ENCODE measurements at regions not wholly inside any gene's neighbourhood (a gene's known extent, or its start where the extent isn't known, plus 50 kb on each side); places are given as distances from the start of the nearest gene placed in this dataset.

DNA sequence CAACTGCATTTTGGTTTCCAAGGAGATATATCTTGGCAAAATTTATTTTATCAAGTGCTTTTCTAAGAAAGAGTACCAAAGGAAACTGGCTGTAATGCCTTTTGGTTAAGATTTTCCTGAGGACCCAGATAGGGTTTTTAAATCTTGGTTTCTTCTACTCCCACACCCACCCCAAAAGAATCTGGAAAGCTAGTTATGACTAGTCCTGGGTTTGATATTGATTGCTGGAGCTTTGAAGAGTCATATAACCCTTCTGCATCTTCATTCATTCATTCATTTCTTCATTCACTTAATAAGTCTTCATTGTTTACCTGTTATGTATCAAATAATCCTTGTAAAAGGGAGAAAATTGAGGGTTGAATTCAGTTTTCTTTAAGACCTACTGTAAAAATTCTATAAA, 425.2 kb downstream of the PCNX1 start:
- TF ChIP-seq POLR2A (IDR thresholded peaks at IDR 0.05; ENCODE audit: low read depth) (no peak), EP300 (IDR thresholded peaks at IDR 0.05) (no peak), POLR2AphosphoS5 (IDR thresholded peaks at IDR 0.05) (no peak)
- TF ChIP-seq, protein P1, sequence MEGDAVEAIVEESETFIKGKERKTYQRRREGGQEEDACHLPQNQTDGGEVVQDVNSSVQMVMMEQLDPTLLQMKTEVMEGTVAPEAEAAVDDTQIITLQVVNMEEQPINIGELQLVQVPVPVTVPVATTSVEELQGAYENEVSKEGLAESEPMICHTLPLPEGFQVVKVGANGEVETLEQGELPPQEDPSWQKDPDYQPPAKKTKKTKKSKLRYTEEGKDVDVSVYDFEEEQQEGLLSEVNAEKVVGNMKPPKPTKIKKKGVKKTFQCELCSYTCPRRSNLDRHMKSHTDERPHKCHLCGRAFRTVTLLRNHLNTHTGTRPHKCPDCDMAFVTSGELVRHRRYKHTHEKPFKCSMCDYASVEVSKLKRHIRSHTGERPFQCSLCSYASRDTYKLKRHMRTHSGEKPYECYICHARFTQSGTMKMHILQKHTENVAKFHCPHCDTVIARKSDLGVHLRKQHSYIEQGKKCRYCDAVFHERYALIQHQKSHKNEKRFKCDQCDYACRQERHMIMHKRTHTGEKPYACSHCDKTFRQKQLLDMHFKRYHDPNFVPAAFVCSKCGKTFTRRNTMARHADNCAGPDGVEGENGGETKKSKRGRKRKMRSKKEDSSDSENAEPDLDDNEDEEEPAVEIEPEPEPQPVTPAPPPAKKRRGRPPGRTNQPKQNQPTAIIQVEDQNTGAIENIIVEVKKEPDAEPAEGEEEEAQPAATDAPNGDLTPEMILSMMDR (IDR thresholded peaks at IDR 0.05) = no peak

DNA sequence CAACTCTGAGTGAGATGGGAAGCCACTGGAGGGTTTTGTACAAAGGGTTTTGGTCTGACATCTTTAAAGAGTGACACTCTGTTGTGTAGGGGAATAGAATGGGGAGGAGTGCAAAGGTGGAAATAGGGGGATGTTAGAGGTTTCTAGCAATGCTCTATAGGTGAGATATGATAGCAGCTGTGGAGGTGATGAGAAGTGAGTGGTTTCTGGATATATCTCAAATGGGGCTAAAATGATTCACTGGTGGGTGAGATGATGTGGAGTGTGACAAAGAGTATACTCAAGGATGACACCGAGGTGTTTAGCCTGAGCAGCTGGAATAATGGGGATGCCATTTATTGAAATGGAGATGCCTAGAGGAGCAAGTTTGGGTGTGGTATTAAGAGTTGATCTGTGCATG, 426.4 kb downstream of the PCNX1 start:
- Histone ChIP-seq H3K27ac (replicated peaks in 1 of 4) (no peak overlapping the region), H3K9me3 (no peaks in the 10 kb centered on the region), H3K4me1 (peaks cover 0 to 14% (median 0%) of the 10 kb centered on the region in 4 donors), H3K4me3 (no peak overlapping the region), H3K36me3 (no peaks in the 10 kb centered on the region), H3K27me3 (no peaks in the 10 kb centered on the region)
- 87% methylated on average over 1 of the region's 1 CpG for WGBS
- TF ChIP-seq, protein P1 (IDR thresholded peaks at IDR 0.05) = no peak
- no peak for TF ChIP-seq POLR2A (IDR thresholded peaks at IDR 0.05; ENCODE audit: low read depth)
- TF ChIP-seq EP300 (IDR thresholded peaks at IDR 0.05) = no peak
- no peak for TF ChIP-seq POLR2AphosphoS5 (IDR thresholded peaks at IDR 0.05)
- no peak for DNase-seq (ENCODE audit: extremely low spot score)
- intact Hi-C loops (cut with DNase I) = no loop called here

More for the DNA sequence above, 425.2 kb downstream of the PCNX1 start:
- no peaks in the 10 kb centered on the region for H3K27me3 ChIP-seq
- DNase-seq (ENCODE audit: extremely low spot score) = no peak
- no peaks in the 10 kb centered on the region for H3K36me3 ChIP-seq
- no peaks in the 10 kb centered on the region for H3K9me3 ChIP-seq
- H3K4me1 ChIP-seq = peaks cover 0 to 17% (median 9%) of the 10 kb centered on the region in 4 donors
- H3K4me3 ChIP-seq = no peak overlapping the region
- no peak overlapping the region for H3K27ac ChIP-seq (replicated peaks in 1 of 4)
- intact Hi-C loops (cut with DNase I) = no loop called here

DNA sequence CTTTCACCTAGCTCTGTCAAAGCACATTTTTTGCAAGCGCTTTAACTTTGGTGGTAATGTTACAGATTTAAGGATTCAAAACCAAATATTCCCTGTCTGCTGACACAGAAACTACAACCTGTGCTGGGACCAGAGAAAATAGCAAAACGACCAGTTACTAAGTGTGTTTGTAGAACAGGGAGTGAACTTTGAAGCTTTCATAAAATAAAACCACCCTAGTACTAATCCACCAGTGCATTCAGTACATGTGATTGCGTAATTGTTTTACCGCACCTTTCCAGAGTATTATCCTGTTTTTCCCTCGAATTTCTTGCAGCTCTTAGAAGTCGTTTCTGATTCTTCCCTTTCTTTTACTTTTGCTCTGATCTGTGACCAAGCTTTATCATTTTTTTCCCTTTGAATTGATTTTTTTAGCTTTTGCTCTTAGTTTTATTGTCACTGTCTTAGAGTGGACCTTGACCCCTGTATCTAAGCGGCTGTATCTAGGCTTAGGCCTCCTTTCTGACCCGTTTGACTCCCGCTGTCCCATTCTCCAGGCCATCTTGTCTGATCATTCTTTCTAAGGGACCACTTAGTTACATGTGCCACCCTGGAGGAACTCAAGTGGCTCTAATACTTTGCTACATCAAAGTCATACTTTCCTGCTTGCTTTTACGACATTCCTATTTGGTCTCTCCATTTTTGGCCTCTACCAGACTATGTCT, 429.4 kb downstream of the PCNX1 start:
- H3K4me3 ChIP-seq = no peak overlapping the region
- TF ChIP-seq EP300 (IDR thresholded peaks at IDR 0.05) (no peak), POLR2AphosphoS5 (IDR thresholded peaks at IDR 0.05) (no peak), POLR2A (IDR thresholded peaks at IDR 0.05; ENCODE audit: low read depth) (no peak)
- TF ChIP-seq, protein P1 (IDR thresholded peaks at IDR 0.05) = no peak
- H3K4me1 ChIP-seq = peaks cover 0 to 27% (median 16%) of the 10 kb centered on the region in 4 donors
- no peaks in the 10 kb centered on the region for H3K27me3 ChIP-seq
- H3K9me3 ChIP-seq = no peaks in the 10 kb centered on the region
- no peaks in the 10 kb centered on the region for H3K36me3 ChIP-seq
- intact Hi-C loops (cut with DNase I) = no loop called here
- no peak overlapping the region for H3K27ac ChIP-seq (replicated peaks in 1 of 4)
- no peak for DNase-seq (ENCODE audit: extremely low spot score)
- WGBS = 95% methylated on average over 10 of the region's 10 CpGs

DNA sequence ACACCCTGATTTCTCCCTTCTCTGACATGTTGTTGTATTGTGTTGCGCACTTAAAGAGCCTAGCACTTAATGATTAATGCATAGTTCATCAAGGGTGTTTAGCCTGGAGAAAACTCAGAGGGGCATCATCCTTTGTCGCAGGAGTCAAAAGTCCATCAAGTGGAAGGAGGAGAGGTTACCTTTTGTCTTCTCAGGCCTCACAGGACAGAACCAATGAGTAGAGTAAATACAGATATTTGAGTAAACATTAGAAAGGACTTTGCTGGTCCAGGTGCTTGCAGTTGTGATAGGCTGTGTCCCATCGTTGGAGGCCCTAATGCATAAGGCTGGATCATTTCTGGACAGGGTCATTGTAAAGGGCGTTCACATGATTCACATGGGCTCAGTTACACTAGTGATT, 430.9 kb downstream of the PCNX1 start:
- intact Hi-C loops (cut with DNase I) = no loop called here
- WGBS = 100% methylated on average over 4 of the region's 4 CpGs

More for the DNA sequence above, 430.9 kb downstream of the PCNX1 start:
- Histone ChIP-seq H3K4me1 (peaks cover 0 to 25% (median 22%) of the 10 kb centered on the region in 4 donors), H3K4me3 (no peak overlapping the region), H3K36me3 (no peaks in the 10 kb centered on the region), H3K27me3 (no peaks in the 10 kb centered on the region), H3K9me3 (no peaks in the 10 kb centered on the region), H3K27ac (replicated peaks in 1 of 4) (no peak overlapping the region)
- DNase-seq (ENCODE audit: extremely low spot score) = no peak
- no peak for TF ChIP-seq POLR2AphosphoS5 (IDR thresholded peaks at IDR 0.05)
- TF ChIP-seq, protein P1 (IDR thresholded peaks at IDR 0.05) = no peak
- no peak for TF ChIP-seq EP300 (IDR thresholded peaks at IDR 0.05)
- TF ChIP-seq POLR2A (IDR thresholded peaks at IDR 0.05; ENCODE audit: low read depth) = no peak

Measured in esophagus muscularis mucosa (tissue), 4 donors.